Activated naive CD4-positive, alpha-beta T cell treated with anti-CD3 and anti-CD28 coated beads for 36 hours (primary cell): ENCODE measurements at regions not wholly inside any gene's neighbourhood (a gene's known extent, or its start where the extent isn't known, plus 50 kb on each side); places are given as distances from the start of the nearest gene placed in this dataset.

ENCODE experiments used
- CTCF ChIA-PET: fragments of 350-600 bp; sonication (Branson Sonifier 250); formaldehyde crosslinking; loops from one replicate; lab custom pipeline; 2021; ENCODE audit warnings: antibody characterized with exemption; lab: Charles Lee
- DNase-seq: peaks from one replicate; pipeline ENCODE4 v3.0.0-alpha.2; 2020
- H3K27ac Mint-ChIP-seq: one replicate; pipeline ENCODE4 v1.8.0; 2021; ENCODE audit warnings: mild to moderate bottlenecking, mixed read lengths
- H3K27me3 Mint-ChIP-seq: one replicate; pipeline ENCODE4 v1.8.0; 2021; ENCODE audit warnings: low read depth, mixed read lengths
- H3K36me3 Mint-ChIP-seq: one replicate; pipeline ENCODE4 v1.8.0; 2021; ENCODE audit warnings: low read depth, mixed read lengths
- H3K4me1 Mint-ChIP-seq: one replicate; pipeline ENCODE4 v1.8.0; 2021; ENCODE audit warnings: low read depth, mixed read lengths
- H3K4me3 Mint-ChIP-seq: one replicate; pipeline ENCODE4 v1.8.0; 2021; ENCODE audit warnings: mild to moderate bottlenecking, moderate library complexity, mixed read lengths
- H3K9me3 Mint-ChIP-seq: one replicate; pipeline ENCODE4 v1.8.0; 2021; ENCODE audit warnings: mixed read lengths
- intact Hi-C: fragments of 100-400 bp; cut with micrococcal nuclease; formaldehyde crosslinking; loops from one replicate; pipeline ENCODE4 v1.15.1; 2023

- CTCF ChIA-PET: no interaction called here
- intact Hi-C loops: no loop called here
- Mint-ChIP-seq H3K36me3 (no peaks in the 10 kb centered on the region), H3K9me3 (peaks cover 2% of the 10 kb centered on the region), H3K27me3 (no peaks in the 10 kb centered on the region), H3K4me3 (no peak overlapping the region), H3K27ac (no peak overlapping the region), H3K4me1 (no peaks in the 10 kb centered on the region)
- no peak for DNase-seq
Observed at GRCh38 chr5:89090037-89090436, 207.1 kb upstream of the MEF2C start.

- peaks cover 2% of the 10 kb centered on the region for H3K9me3 Mint-ChIP-seq
- H3K27me3 Mint-ChIP-seq: no peaks in the 10 kb centered on the region
- no peak overlapping the region for H3K27ac Mint-ChIP-seq
- no peak for DNase-seq
- H3K4me3 Mint-ChIP-seq: no peak overlapping the region
- no peaks in the 10 kb centered on the region for H3K4me1 Mint-ChIP-seq
- CTCF ChIA-PET: interaction anchor here (0.6 kb wide), 1 partner anchor 275 kb away, joined by 3 read pairs; no protein-coding TSS in a partner anchor
- intact Hi-C loops: no loop called here
- no peaks in the 10 kb centered on the region for H3K36me3 Mint-ChIP-seq
Observed at GRCh38 chr5:89087551-89088318, 204.8 kb upstream of the MEF2C start.

- CTCF ChIA-PET: no interaction called here
- H3K27ac Mint-ChIP-seq: no peak overlapping the region
Observed at GRCh38 chr5:89087128-89087527, 204.1 kb upstream of the MEF2C start.

GRCh38 chr5:89086390-89087086 is 203.6 kb upstream of the MEF2C start:
- Mint-ChIP-seq H3K36me3 (no peaks in the 10 kb centered on the region), H3K4me1 (no peaks in the 10 kb centered on the region), H3K27ac (no peak overlapping the region), H3K9me3 (no peaks in the 10 kb centered on the region), H3K4me3 (no peak overlapping the region), H3K27me3 (no peaks in the 10 kb centered on the region)
- DNase-seq: no peak
- intact Hi-C loops: no loop called here
- CTCF ChIA-PET: interaction anchor here (0.8 kb wide), 1 partner anchor 357 kb away, joined by 3 read pairs; no protein-coding TSS in a partner anchor

More at GRCh38 chr5:89087128-89087527, 204.1 kb upstream of the MEF2C start:
- Mint-ChIP-seq H3K36me3 (no peaks in the 10 kb centered on the region), H3K4me1 (no peaks in the 10 kb centered on the region), H3K27me3 (no peaks in the 10 kb centered on the region), H3K4me3 (no peak overlapping the region), H3K9me3 (no peaks in the 10 kb centered on the region)
- DNase-seq: no peak
- intact Hi-C loops: no loop called here

GRCh38 chr5:89083791-89084190 is 200.8 kb upstream of the MEF2C start:
- intact Hi-C loops: no loop called here
- H3K27me3 Mint-ChIP-seq: no peaks in the 10 kb centered on the region
- CTCF ChIA-PET: no interaction called here

GRCh38 chr5:89081360-89081759 is 198.4 kb upstream of the MEF2C start:
- H3K27me3 Mint-ChIP-seq: no peaks in the 10 kb centered on the region
- no peaks in the 10 kb centered on the region for H3K9me3 Mint-ChIP-seq
- CTCF ChIA-PET: interaction anchor here (0.6 kb wide), 1 partner anchor 164 kb away, joined by 3 read pairs; no protein-coding TSS in a partner anchor
- intact Hi-C loops: no loop called here
- DNase-seq: no peak
- H3K27ac Mint-ChIP-seq: no peak overlapping the region
- H3K36me3 Mint-ChIP-seq: no peaks in the 10 kb centered on the region
- H3K4me3 Mint-ChIP-seq: no peak overlapping the region
- no peaks in the 10 kb centered on the region for H3K4me1 Mint-ChIP-seq

More at GRCh38 chr5:89083791-89084190, 200.8 kb upstream of the MEF2C start:
- Mint-ChIP-seq H3K4me3 (no peak overlapping the region), H3K4me1 (no peaks in the 10 kb centered on the region), H3K9me3 (no peaks in the 10 kb centered on the region), H3K27ac (no peak overlapping the region), H3K36me3 (no peaks in the 10 kb centered on the region)
- DNase-seq: no peak

GRCh38 chr5:89080467-89081116 is 197.6 kb upstream of the MEF2C start:
- Mint-ChIP-seq H3K9me3 (no peaks in the 10 kb centered on the region), H3K4me3 (no peak overlapping the region), H3K4me1 (no peaks in the 10 kb centered on the region), H3K27me3 (no peaks in the 10 kb centered on the region), H3K36me3 (no peaks in the 10 kb centered on the region), H3K27ac (no peak overlapping the region)
- no peak for DNase-seq
- CTCF ChIA-PET: no interaction called here
- intact Hi-C loops: no loop called here

GRCh38 chr5:89072842-89073672 is 190.1 kb upstream of the MEF2C start:
- DNase-seq: no peak
- no peaks in the 10 kb centered on the region for H3K9me3 Mint-ChIP-seq
- no peak overlapping the region for H3K27ac Mint-ChIP-seq
- CTCF ChIA-PET: interaction anchor here (1.2 kb wide), 1 partner anchor 345 kb away, joined by 3 read pairs; no protein-coding TSS in a partner anchor
- H3K4me1 Mint-ChIP-seq: no peaks in the 10 kb centered on the region
- no peak overlapping the region for H3K4me3 Mint-ChIP-seq
- no peaks in the 10 kb centered on the region for H3K36me3 Mint-ChIP-seq
- intact Hi-C loops: no loop called here
- peaks cover 7% of the 10 kb centered on the region for H3K27me3 Mint-ChIP-seq

GRCh38 chr5:89071941-89072331 is 189.0 kb upstream of the MEF2C start:
- no peaks in the 10 kb centered on the region for H3K36me3 Mint-ChIP-seq
- CTCF ChIA-PET: interaction anchor here (1.2 kb wide), 1 partner anchor 344 kb away, joined by 3 read pairs; no protein-coding TSS in a partner anchor
- H3K4me3 Mint-ChIP-seq: no peak overlapping the region
- DNase-seq: no peak
- intact Hi-C loops: no loop called here
- H3K9me3 Mint-ChIP-seq: no peaks in the 10 kb centered on the region
- H3K27ac Mint-ChIP-seq: no peak overlapping the region
- H3K27me3 Mint-ChIP-seq: peaks cover 7% of the 10 kb centered on the region
- H3K4me1 Mint-ChIP-seq: no peaks in the 10 kb centered on the region

GRCh38 chr5:89071101-89071940 is 188.3 kb upstream of the MEF2C start:
- DNase-seq: no peak
- Mint-ChIP-seq H3K9me3 (no peaks in the 10 kb centered on the region), H3K27ac (no peak overlapping the region), H3K27me3 (peaks cover 7% of the 10 kb centered on the region), H3K36me3 (no peaks in the 10 kb centered on the region), H3K4me1 (no peaks in the 10 kb centered on the region), H3K4me3 (no peak overlapping the region)
- intact Hi-C loops: no loop called here
- CTCF ChIA-PET: no interaction called here

GRCh38 chr5:89069591-89069990 is 186.6 kb upstream of the MEF2C start:
- Mint-ChIP-seq H3K27ac (no peak overlapping the region), H3K27me3 (peaks cover 7% of the 10 kb centered on the region)

More at GRCh38 chr5:89069591-89069990, 186.6 kb upstream of the MEF2C start:
- no peaks in the 10 kb centered on the region for H3K4me1 Mint-ChIP-seq
- H3K4me3 Mint-ChIP-seq: no peak overlapping the region
- CTCF ChIA-PET: no interaction called here
- no peaks in the 10 kb centered on the region for H3K9me3 Mint-ChIP-seq
- intact Hi-C loops: no loop called here
- H3K36me3 Mint-ChIP-seq: no peaks in the 10 kb centered on the region
- no peak for DNase-seq
